ENCODE measurements at regions not wholly inside any gene's neighbourhood (a gene's known extent, or its start where the extent isn't known, plus 50 kb on each side); places are given as distances from the start of the nearest gene placed in this dataset.

GRCh38 chr2:215572341-215572848 is 136.5 kb upstream of the FN1 start:
- H3K27me3 ChIP-seq (ENCODE audit: control insufficient read depth, insufficient read depth, low read length) = no peaks in the 10 kb centered on the region
- H3K4me3 ChIP-seq (ENCODE audit: low read length) = no peak overlapping the region
- Mint-ChIP-seq H3K27me3 (ENCODE audit: low read depth in 2 of 2) (peaks cover 0 to 3% of the 10 kb centered on the region in 2 donors), H3K9me3 (no peaks in the 10 kb centered on the region), H3K36me3 (no peaks in the 10 kb centered on the region), H3K27ac (no peak overlapping the region), H3K4me3 (no peak overlapping the region), H3K4me1 (no peaks in the 10 kb centered on the region)
- no peaks in the 10 kb centered on the region for H3K36me3 ChIP-seq (ENCODE audit: control insufficient read depth, insufficient read depth, low read length)
- WGBS (ENCODE audit: insufficient coverage) = 96% methylated on average over 2 of the region's 2 CpGs
- TF ChIP-seq CTCF (IDR thresholded peaks at IDR 0.05) = no peak
- intact Hi-C loops (cut with micrococcal nuclease) = no loop called here
- no peaks in the 10 kb centered on the region for H3K9me3 ChIP-seq (ENCODE audit: control insufficient read depth, insufficient read depth, low read length)
- no peak for ATAC-seq
- DNase-seq = no peak
- no peaks in the 10 kb centered on the region for H3K4me1 ChIP-seq (ENCODE audit: control insufficient read depth, insufficient read depth, low read length)
- H3K27ac ChIP-seq (ENCODE audit: low read length) = no peak overlapping the region

- no peak overlapping the region for H3K27ac Mint-ChIP-seq
- intact Hi-C loops (cut with micrococcal nuclease) = no loop called here
- no peaks in the 10 kb centered on the region for H3K4me1 Mint-ChIP-seq
Measured at GRCh38 chr2:215571689-215572088, 135.8 kb upstream of the FN1 start.

GRCh38 chr2:215567504-215567903 is 131.6 kb upstream of the FN1 start:
- H3K4me3 ChIP-seq (ENCODE audit: low read length) = no peak overlapping the region
- ATAC-seq = no peak
- WGBS (ENCODE audit: insufficient coverage) = 83% methylated on average over 2 of the region's 5 CpGs
- Mint-ChIP-seq H3K27ac (no peak overlapping the region), H3K4me3 (no peak overlapping the region), H3K9me3 (no peaks in the 10 kb centered on the region), H3K27me3 (ENCODE audit: low read depth in 2 of 2) (peaks cover 0 to 3% of the 10 kb centered on the region in 2 donors), H3K4me1 (no peaks in the 10 kb centered on the region), H3K36me3 (no peaks in the 10 kb centered on the region)
- no peak overlapping the region for H3K27ac ChIP-seq (ENCODE audit: low read length)
- no peak for DNase-seq
- H3K9me3 ChIP-seq (ENCODE audit: control insufficient read depth, insufficient read depth, low read length) = no peaks in the 10 kb centered on the region
- no peaks in the 10 kb centered on the region for H3K36me3 ChIP-seq (ENCODE audit: control insufficient read depth, insufficient read depth, low read length)
- H3K4me1 ChIP-seq (ENCODE audit: control insufficient read depth, insufficient read depth, low read length) = no peaks in the 10 kb centered on the region
- H3K27me3 ChIP-seq (ENCODE audit: control insufficient read depth, insufficient read depth, low read length) = no peaks in the 10 kb centered on the region
- intact Hi-C loops (cut with micrococcal nuclease) = no loop called here
- TF ChIP-seq CTCF (IDR thresholded peaks at IDR 0.05) = no peak

More at GRCh38 chr2:215571689-215572088, 135.8 kb upstream of the FN1 start:
- 20% methylated on average over 1 of the region's 1 CpG for WGBS (ENCODE audit: insufficient coverage)
- no peaks in the 10 kb centered on the region for H3K9me3 Mint-ChIP-seq
- no peaks in the 10 kb centered on the region for H3K36me3 ChIP-seq (ENCODE audit: control insufficient read depth, insufficient read depth, low read length)
- H3K9me3 ChIP-seq (ENCODE audit: control insufficient read depth, insufficient read depth, low read length) = no peaks in the 10 kb centered on the region
- no peak overlapping the region for H3K4me3 ChIP-seq (ENCODE audit: low read length)
- DNase-seq (no peak), ATAC-seq (no peak)
- H3K27ac ChIP-seq (ENCODE audit: low read length) = no peak overlapping the region
- TF ChIP-seq CTCF (IDR thresholded peaks at IDR 0.05) = no peak
- H3K27me3 Mint-ChIP-seq (ENCODE audit: low read depth in 2 of 2) = peaks cover 0 to 3% of the 10 kb centered on the region in 2 donors
- H3K36me3 Mint-ChIP-seq = no peaks in the 10 kb centered on the region
- H3K4me3 Mint-ChIP-seq = no peak overlapping the region
- no peaks in the 10 kb centered on the region for H3K27me3 ChIP-seq (ENCODE audit: control insufficient read depth, insufficient read depth, low read length)
- no peaks in the 10 kb centered on the region for H3K4me1 ChIP-seq (ENCODE audit: control insufficient read depth, insufficient read depth, low read length)

- intact Hi-C loops (cut with micrococcal nuclease) = no loop called here
- Histone ChIP-seq H3K4me1 (ENCODE audit: control insufficient read depth, insufficient read depth, low read length) (no peaks in the 10 kb centered on the region), H3K9me3 (ENCODE audit: control insufficient read depth, insufficient read depth, low read length) (no peaks in the 10 kb centered on the region), H3K27ac (ENCODE audit: low read length) (no peak overlapping the region), H3K4me3 (ENCODE audit: low read length) (no peak overlapping the region), H3K36me3 (ENCODE audit: control insufficient read depth, insufficient read depth, low read length) (no peaks in the 10 kb centered on the region), H3K27me3 (ENCODE audit: control insufficient read depth, insufficient read depth, low read length) (no peaks in the 10 kb centered on the region)
- H3K27me3 Mint-ChIP-seq (ENCODE audit: low read depth in 2 of 2) = peaks cover 0 to 6% of the 10 kb centered on the region in 2 donors
- peaks cover 0 to 2% of the 10 kb centered on the region in 2 donors for H3K9me3 Mint-ChIP-seq
- H3K4me3 Mint-ChIP-seq = no peak overlapping the region
- no peak overlapping the region for H3K27ac Mint-ChIP-seq
- no peak for ATAC-seq
- no peaks in the 10 kb centered on the region for H3K4me1 Mint-ChIP-seq
- H3K36me3 Mint-ChIP-seq = no peaks in the 10 kb centered on the region
- DNase-seq = no peak
- TF ChIP-seq CTCF (IDR thresholded peaks at IDR 0.05) = no peak
- 95% methylated on average over 2 of the region's 2 CpGs for WGBS (ENCODE audit: insufficient coverage)
Measured at GRCh38 chr2:215565897-215566296, 130.0 kb upstream of the FN1 start.

All from natural killer cell (primary cell).